GM23338 (cell line): ENCODE measurements at regions not wholly inside any gene's neighbourhood (a gene's known extent, or its start where the extent isn't known, plus 50 kb on each side); places are given as distances from the start of the nearest gene placed in this dataset.

ENCODE experiments used
- ATAC-seq: fragments of 200-7000 bp; cut with Tn5 transposase; 3 replicates; pipeline ENCODE4 v1.9.1; 2020
- DNase-seq: peaks from one replicate; pipeline ENCODE4 v3.0.0-alpha.2; 2015; ENCODE audit warnings: low spot score
- H2AFZ ChIP-seq: fragments of 200-600 bp; sonication (generic); 2 replicates; pipeline ENCODE4 v1.8.0; 2016; ENCODE audit warnings: antibody characterized with exemption, mild to moderate bottlenecking, moderate library complexity
- H3F3A ChIP-seq: fragments of 200-600 bp; sonication (generic); replicated peaks from 2 replicates; pipeline ENCODE4 v1.8.0; 2017; ENCODE audit warnings: antibody characterized with exemption, mixed run types, low read depth
- H3K27ac ChIP-seq: fragments of 200-600 bp; sonication (generic); 2 replicates; pipeline ENCODE4 v1.6.1; 2016; ENCODE audit warnings: low read depth
- H3K27me3 ChIP-seq: fragments of 200-600 bp; sonication (generic); 2 replicates; pipeline ENCODE4 v1.8.0; 2016; ENCODE audit warnings: mild to moderate bottlenecking, mixed run types, moderate library complexity; ENCODE audit not compliant: insufficient read depth
- H3K36me3 ChIP-seq: fragments of 200-600 bp; sonication (generic); 2 replicates; pipeline ENCODE4 v1.8.0; 2016; ENCODE audit warnings: mild to moderate bottlenecking; ENCODE audit not compliant: insufficient read depth
- H3K4me1 ChIP-seq: fragments of 200-600 bp; sonication (generic); 2 replicates; pipeline ENCODE4 v1.8.0; 2016; ENCODE audit warnings: mild to moderate bottlenecking, moderate library complexity; ENCODE audit not compliant: insufficient read depth
- H3K4me2 ChIP-seq: fragments of 200-600 bp; sonication (generic); 2 replicates; pipeline ENCODE4 v1.7.1; 2017; ENCODE audit warnings: mixed run types
- H3K4me3 ChIP-seq: fragments of 200-600 bp; sonication (generic); 2 replicates; pipeline ENCODE4 v1.6.1; 2016; ENCODE audit warnings: mixed run types
- H3K79me2 ChIP-seq: fragments of 200-600 bp; sonication (generic); replicated peaks from 2 replicates; pipeline ENCODE4 v1.8.0; 2017; ENCODE audit warnings: mild to moderate bottlenecking; ENCODE audit not compliant: insufficient read depth
- H3K9me2 ChIP-seq: fragments of 200-600 bp; sonication (generic); 2 replicates; pipeline ENCODE4 v1.8.0; 2017; ENCODE audit not compliant: insufficient read depth
- H4K20me1 ChIP-seq: fragments of 200-600 bp; sonication (generic); replicated peaks from 2 replicates; pipeline ENCODE4 v1.8.0; 2017; ENCODE audit warnings: mild to moderate bottlenecking; ENCODE audit not compliant: insufficient read depth
- H3K27ac Mint-ChIP-seq: 2 replicates; pipeline ENCODE4 v1.8.0; 2020; ENCODE audit warnings: inconsistent platforms, mild to moderate bottlenecking, moderate library complexity, mixed read lengths
- H3K27me3 Mint-ChIP-seq: 3 replicates; pipeline ENCODE4 v1.8.0; 2022; ENCODE audit warnings: low read depth, mild to moderate bottlenecking, moderate library complexity, mixed read lengths, inconsistent platforms; ENCODE audit not compliant: insufficient read depth, poor library complexity
- H3K36me3 Mint-ChIP-seq: 3 replicates; pipeline ENCODE4 v1.8.0; 2021; ENCODE audit warnings: low read depth, mild to moderate bottlenecking, inconsistent platforms, moderate library complexity, mixed read lengths
- H3K4me1 Mint-ChIP-seq: 3 replicates; pipeline ENCODE4 v1.8.0; 2020; ENCODE audit warnings: mild to moderate bottlenecking, inconsistent platforms, mixed read lengths
- H3K4me3 Mint-ChIP-seq: 3 replicates; pipeline ENCODE4 v1.8.0; 2021; ENCODE audit warnings: moderate library complexity, mild to moderate bottlenecking, inconsistent platforms, mixed read lengths
- H3K9me3 Mint-ChIP-seq: 3 replicates; pipeline ENCODE4 v1.8.0; 2020; ENCODE audit warnings: moderate library complexity, mild to moderate bottlenecking, inconsistent platforms, mixed read lengths
- CREB1 ChIP-seq: fragments of 250-450 bp; sonication (Bioruptor Pico); IDR thresholded peaks from 2 replicates; pipeline ENCODE4 v1.5.0; 2020; ENCODE audit warnings: low read depth, mild to moderate bottlenecking, moderate library complexity
- EZH2 ChIP-seq: fragments of 200-600 bp; sonication (generic); IDR thresholded peaks from one replicate; pipeline ENCODE4 v1.8.0; 2017; ENCODE audit warnings: antibody characterized with exemption, mild to moderate bottlenecking, low read depth; ENCODE audit not compliant: unreplicated experiment
- EZH2phosphoT487 ChIP-seq: fragments of 200-600 bp; sonication (generic); IDR thresholded peaks from one replicate; pipeline ENCODE4 v1.8.1; 2018; ENCODE audit warnings: antibody characterized with exemption; ENCODE audit not compliant: unreplicated experiment
- JUNB ChIP-seq: IDR thresholded peaks from one replicate; pipeline ENCODE4 v1.6.1; 2016; ENCODE audit warnings: antibody characterized with exemption; ENCODE audit not compliant: unreplicated experiment
- NANOG ChIP-seq: IDR thresholded peaks from 2 replicates; pipeline ENCODE4 v1.6.1; 2016; ENCODE audit warnings: antibody characterized with exemption, borderline replicate concordance
- POLR2AphosphoS5 ChIP-seq: IDR thresholded peaks from 2 replicates; pipeline ENCODE4 v1.6.1; 2016; ENCODE audit warnings: antibody characterized with exemption, low read depth
- STAT1 ChIP-seq: IDR thresholded peaks from one replicate; pipeline ENCODE4 v1.6.1; 2016; ENCODE audit warnings: antibody characterized with exemption; ENCODE audit not compliant: unreplicated experiment
- ZNF114 ChIP-seq: fragments of 250-450 bp; sonication (Bioruptor Pico); IDR thresholded peaks from 2 replicates; pipeline ENCODE4 v1.5.0; 2020; ENCODE audit warnings: mild to moderate bottlenecking, moderate library complexity
- ZNF331 ChIP-seq: fragments of 250-450 bp; sonication (Bioruptor Pico); IDR thresholded peaks from 2 replicates; pipeline ENCODE4 v1.5.0; 2020; ENCODE audit warnings: low read depth, mild to moderate bottlenecking, moderate library complexity
- TF ChIP-seq, protein P1 (sequence below): IDR thresholded peaks from 2 replicates; pipeline ENCODE4 v1.6.1; 2016; ENCODE audit warnings: antibody characterized with exemption
- TF ChIP-seq, protein P2 (sequence below), 2 experiments: fragments of 200-600 bp in 1 of 2; sonication (generic) in 1 of 2; conservative IDR thresholded peaks; 2 replicates each; pipeline versions ENCODE4 v1.5.1 to v1.6.1; 2016 to 2017; ENCODE audit warnings: antibody characterized with exemption in 2 of 2, low read depth in 2 of 2, mild to moderate bottlenecking in 2 of 2, moderate library complexity in 1 of 2
- TF ChIP-seq, protein P3 (sequence below): IDR thresholded peaks from one replicate; pipeline ENCODE4 v1.6.1; 2018; ENCODE audit warnings: antibody characterized with exemption; ENCODE audit not compliant: unreplicated experiment
- TF ChIP-seq, protein P4 (sequence below): fragments of 250-450 bp; sonication (Bioruptor Pico); IDR thresholded peaks from 2 replicates; pipeline ENCODE4 v1.5.0; 2020; ENCODE audit warnings: mild to moderate bottlenecking, moderate library complexity

DNA sequence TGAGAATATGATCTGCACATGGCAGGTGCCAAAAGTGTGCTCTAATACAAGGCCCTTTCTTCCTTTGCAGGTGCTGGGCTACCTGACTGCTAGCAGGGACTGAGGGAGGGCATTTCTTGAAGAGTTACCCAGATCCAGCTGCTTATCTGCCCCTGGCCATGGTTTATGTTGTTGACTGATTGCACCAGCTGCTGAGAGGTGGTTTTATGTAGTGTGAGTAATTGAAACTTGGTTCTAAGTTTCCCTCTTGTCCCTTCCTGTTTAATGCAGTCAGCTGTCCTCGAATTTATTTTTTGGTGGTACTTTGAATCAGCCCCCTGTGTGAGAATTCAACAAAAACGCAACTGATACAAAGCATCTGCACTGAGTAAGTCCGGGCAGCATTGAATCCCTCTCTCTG lies 288.3 kb upstream of the C2CD4B start:
- Histone ChIP-seq H3K4me3 (no peak overlapping the region), H3F3A (no peaks in the 10 kb centered on the region), H3K79me2 (peaks cover 13% of the 10 kb centered on the region), H3K9me2 (no peaks in the 10 kb centered on the region), H3K27ac (no peak overlapping the region), H3K4me2 (peak overlapping the region; percentile 48; the same call in 1 of the 2 replicates), H2AFZ (no peak overlapping the region), H3K27me3 (no peaks in the 10 kb centered on the region), H3K4me1 (peaks cover 27% of the 10 kb centered on the region), H3K36me3 (no peaks in the 10 kb centered on the region), H4K20me1 (no peaks in the 10 kb centered on the region)
- no peak overlapping the region for H3K4me3 Mint-ChIP-seq
- no peaks in the 10 kb centered on the region for H3K36me3 Mint-ChIP-seq
- peaks cover 70% of the 10 kb centered on the region for H3K4me1 Mint-ChIP-seq
- ATAC-seq (no peak), DNase-seq (no peak)
- no peak for TF ChIP-seq ZNF114 (CRISPR knock-in tag)
- no peak for TF ChIP-seq POLR2AphosphoS5
- TF ChIP-seq NANOG: no peak
- TF ChIP-seq STAT1: no peak
- TF ChIP-seq JUNB: no peak
- TF ChIP-seq EZH2: no peak
- TF ChIP-seq, protein P1, sequence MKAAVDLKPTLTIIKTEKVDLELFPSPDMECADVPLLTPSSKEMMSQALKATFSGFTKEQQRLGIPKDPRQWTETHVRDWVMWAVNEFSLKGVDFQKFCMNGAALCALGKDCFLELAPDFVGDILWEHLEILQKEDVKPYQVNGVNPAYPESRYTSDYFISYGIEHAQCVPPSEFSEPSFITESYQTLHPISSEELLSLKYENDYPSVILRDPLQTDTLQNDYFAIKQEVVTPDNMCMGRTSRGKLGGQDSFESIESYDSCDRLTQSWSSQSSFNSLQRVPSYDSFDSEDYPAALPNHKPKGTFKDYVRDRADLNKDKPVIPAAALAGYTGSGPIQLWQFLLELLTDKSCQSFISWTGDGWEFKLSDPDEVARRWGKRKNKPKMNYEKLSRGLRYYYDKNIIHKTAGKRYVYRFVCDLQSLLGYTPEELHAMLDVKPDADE: no peak
- no peak for TF ChIP-seq ZNF331 (CRISPR knock-in tag)
- TF ChIP-seq, protein P2, sequence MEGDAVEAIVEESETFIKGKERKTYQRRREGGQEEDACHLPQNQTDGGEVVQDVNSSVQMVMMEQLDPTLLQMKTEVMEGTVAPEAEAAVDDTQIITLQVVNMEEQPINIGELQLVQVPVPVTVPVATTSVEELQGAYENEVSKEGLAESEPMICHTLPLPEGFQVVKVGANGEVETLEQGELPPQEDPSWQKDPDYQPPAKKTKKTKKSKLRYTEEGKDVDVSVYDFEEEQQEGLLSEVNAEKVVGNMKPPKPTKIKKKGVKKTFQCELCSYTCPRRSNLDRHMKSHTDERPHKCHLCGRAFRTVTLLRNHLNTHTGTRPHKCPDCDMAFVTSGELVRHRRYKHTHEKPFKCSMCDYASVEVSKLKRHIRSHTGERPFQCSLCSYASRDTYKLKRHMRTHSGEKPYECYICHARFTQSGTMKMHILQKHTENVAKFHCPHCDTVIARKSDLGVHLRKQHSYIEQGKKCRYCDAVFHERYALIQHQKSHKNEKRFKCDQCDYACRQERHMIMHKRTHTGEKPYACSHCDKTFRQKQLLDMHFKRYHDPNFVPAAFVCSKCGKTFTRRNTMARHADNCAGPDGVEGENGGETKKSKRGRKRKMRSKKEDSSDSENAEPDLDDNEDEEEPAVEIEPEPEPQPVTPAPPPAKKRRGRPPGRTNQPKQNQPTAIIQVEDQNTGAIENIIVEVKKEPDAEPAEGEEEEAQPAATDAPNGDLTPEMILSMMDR (conservative IDR thresholded peaks at IDR 0.05; ENCODE audit: low read depth in 2 of 2): no peak
- no peak for TF ChIP-seq CREB1 (CRISPR knock-in tag)
- TF ChIP-seq, protein P3, sequence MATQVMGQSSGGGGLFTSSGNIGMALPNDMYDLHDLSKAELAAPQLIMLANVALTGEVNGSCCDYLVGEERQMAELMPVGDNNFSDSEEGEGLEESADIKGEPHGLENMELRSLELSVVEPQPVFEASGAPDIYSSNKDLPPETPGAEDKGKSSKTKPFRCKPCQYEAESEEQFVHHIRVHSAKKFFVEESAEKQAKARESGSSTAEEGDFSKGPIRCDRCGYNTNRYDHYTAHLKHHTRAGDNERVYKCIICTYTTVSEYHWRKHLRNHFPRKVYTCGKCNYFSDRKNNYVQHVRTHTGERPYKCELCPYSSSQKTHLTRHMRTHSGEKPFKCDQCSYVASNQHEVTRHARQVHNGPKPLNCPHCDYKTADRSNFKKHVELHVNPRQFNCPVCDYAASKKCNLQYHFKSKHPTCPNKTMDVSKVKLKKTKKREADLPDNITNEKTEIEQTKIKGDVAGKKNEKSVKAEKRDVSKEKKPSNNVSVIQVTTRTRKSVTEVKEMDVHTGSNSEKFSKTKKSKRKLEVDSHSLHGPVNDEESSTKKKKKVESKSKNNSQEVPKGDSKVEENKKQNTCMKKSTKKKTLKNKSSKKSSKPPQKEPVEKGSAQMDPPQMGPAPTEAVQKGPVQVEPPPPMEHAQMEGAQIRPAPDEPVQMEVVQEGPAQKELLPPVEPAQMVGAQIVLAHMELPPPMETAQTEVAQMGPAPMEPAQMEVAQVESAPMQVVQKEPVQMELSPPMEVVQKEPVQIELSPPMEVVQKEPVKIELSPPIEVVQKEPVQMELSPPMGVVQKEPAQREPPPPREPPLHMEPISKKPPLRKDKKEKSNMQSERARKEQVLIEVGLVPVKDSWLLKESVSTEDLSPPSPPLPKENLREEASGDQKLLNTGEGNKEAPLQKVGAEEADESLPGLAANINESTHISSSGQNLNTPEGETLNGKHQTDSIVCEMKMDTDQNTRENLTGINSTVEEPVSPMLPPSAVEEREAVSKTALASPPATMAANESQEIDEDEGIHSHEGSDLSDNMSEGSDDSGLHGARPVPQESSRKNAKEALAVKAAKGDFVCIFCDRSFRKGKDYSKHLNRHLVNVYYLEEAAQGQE: no peak
- TF ChIP-seq, protein P4, sequence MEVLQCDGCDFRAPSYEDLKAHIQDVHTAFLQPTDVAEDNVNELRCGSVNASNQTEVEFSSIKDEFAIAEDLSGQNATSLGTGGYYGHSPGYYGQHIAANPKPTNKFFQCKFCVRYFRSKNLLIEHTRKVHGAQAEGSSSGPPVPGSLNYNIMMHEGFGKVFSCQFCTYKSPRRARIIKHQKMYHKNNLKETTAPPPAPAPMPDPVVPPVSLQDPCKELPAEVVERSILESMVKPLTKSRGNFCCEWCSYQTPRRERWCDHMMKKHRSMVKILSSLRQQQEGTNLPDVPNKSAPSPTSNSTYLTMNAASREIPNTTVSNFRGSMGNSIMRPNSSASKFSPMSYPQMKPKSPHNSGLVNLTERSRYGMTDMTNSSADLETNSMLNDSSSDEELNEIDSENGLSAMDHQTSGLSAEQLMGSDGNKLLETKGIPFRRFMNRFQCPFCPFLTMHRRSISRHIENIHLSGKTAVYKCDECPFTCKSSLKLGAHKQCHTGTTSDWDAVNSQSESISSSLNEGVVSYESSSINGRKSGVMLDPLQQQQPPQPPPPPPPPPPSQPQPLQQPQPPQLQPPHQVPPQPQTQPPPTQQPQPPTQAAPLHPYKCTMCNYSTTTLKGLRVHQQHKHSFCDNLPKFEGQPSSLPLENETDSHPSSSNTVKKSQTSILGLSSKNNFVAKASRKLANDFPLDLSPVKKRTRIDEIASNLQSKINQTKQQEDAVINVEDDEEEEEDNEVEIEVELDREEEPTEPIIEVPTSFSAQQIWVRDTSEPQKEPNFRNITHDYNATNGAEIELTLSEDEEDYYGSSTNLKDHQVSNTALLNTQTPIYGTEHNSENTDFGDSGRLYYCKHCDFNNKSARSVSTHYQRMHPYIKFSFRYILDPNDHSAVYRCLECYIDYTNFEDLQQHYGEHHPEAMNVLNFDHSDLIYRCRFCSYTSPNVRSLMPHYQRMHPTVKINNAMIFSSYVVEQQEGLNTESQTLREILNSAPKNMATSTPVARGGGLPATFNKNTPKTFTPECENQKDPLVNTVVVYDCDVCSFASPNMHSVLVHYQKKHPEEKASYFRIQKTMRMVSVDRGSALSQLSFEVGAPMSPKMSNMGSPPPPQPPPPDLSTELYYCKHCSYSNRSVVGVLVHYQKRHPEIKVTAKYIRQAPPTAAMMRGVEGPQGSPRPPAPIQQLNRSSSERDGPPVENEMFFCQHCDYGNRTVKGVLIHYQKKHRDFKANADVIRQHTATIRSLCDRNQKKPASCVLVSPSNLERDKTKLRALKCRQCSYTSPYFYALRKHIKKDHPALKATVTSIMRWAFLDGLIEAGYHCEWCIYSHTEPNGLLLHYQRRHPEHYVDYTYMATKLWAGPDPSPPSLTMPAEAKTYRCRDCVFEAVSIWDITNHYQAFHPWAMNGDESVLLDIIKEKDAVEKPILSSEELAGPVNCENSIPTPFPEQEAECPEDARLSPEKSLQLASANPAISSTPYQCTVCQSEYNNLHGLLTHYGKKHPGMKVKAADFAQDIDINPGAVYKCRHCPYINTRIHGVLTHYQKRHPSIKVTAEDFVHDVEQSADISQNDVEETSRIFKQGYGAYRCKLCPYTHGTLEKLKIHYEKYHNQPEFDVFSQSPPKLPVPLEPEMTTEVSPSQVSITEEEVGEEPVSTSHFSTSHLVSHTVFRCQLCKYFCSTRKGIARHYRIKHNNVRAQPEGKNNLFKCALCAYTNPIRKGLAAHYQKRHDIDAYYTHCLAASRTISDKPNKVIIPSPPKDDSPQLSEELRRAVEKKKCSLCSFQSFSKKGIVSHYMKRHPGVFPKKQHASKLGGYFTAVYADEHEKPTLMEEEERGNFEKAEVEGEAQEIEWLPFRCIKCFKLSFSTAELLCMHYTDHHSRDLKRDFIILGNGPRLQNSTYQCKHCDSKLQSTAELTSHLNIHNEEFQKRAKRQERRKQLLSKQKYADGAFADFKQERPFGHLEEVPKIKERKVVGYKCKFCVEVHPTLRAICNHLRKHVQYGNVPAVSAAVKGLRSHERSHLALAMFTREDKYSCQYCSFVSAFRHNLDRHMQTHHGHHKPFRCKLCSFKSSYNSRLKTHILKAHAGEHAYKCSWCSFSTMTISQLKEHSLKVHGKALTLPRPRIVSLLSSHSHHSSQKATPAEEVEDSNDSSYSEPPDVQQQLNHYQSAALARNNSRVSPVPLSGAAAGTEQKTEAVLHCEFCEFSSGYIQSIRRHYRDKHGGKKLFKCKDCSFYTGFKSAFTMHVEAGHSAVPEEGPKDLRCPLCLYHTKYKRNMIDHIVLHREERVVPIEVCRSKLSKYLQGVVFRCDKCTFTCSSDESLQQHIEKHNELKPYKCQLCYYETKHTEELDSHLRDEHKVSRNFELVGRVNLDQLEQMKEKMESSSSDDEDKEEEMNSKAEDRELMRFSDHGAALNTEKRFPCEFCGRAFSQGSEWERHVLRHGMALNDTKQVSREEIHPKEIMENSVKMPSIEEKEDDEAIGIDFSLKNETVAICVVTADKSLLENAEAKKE (CRISPR knock-in tag): no peak
- no peak for TF ChIP-seq EZH2phosphoT487
- H3K27ac Mint-ChIP-seq: no peak overlapping the region
- no peaks in the 10 kb centered on the region for H3K9me3 Mint-ChIP-seq
- peaks cover 11% of the 10 kb centered on the region for H3K27me3 Mint-ChIP-seq
